Neural cell (in vitro differentiated cells): ENCODE measurements at regions not wholly inside any gene's neighbourhood (a gene's known extent, or its start where the extent isn't known, plus 50 kb on each side); places are given as distances from the start of the nearest gene placed in this dataset.

Experiments used
- EZH2 ChIP-seq: fragments of 200-600, 300-800 bp; shearing (Covaris generic), sonication (generic); IDR thresholded peaks from 2 replicates; pipeline ENCODE4 v1.6.1; 2014; ENCODE audit warnings: antibody characterized with exemption, low read length, borderline replicate concordance, mild to moderate bottlenecking; ENCODE audit not compliant: insufficient read depth, poor library complexity, severe bottlenecking
- POLR2AphosphoS5 ChIP-seq: IDR thresholded peaks from 2 replicates; pipeline ENCODE4 v1.6.1; 2012
- REST ChIP-seq: IDR thresholded peaks from 2 replicates; pipeline ENCODE4 v1.6.1; 2012; ENCODE audit warnings: borderline replicate concordance

GRCh38 chr7:113010377-113010776, 76.2 kb downstream of the GPR85 start:
- TF ChIP-seq POLR2AphosphoS5: no peak
- no peak for TF ChIP-seq EZH2
- no peak for TF ChIP-seq REST
